Neural cell (in vitro differentiated cells): ENCODE measurements at regions not wholly inside any gene's neighbourhood (a gene's known extent, or its start where the extent isn't known, plus 50 kb on each side); places are given as distances from the start of the nearest gene placed in this dataset.

Experiments used
- H2AFZ ChIP-seq: fragments of 200-600, 300-800 bp; sonication (generic), shearing (Covaris generic); 2 replicates; pipeline ENCODE4 v1.6.0; 2014; ENCODE audit warnings: low read depth, mild to moderate bottlenecking, antibody characterized with exemption, low read length, moderate library complexity
- H3F3A ChIP-seq: fragments of 200-600 bp; shearing (Covaris generic); 2 replicates; pipeline ENCODE4 v1.6.1; 2016; ENCODE audit warnings: mild to moderate bottlenecking, moderate library complexity, mixed read lengths, antibody characterized with exemption, low read length; ENCODE audit not compliant: insufficient read depth, poor library complexity, severe bottlenecking
- H3K27ac ChIP-seq: fragments of 200-600, 300-800 bp; sonication (generic), shearing (Covaris generic); 2 replicates; pipeline ENCODE4 v1.5.1; 2014; ENCODE audit warnings: mild to moderate bottlenecking, low read length, moderate library complexity
- H3K27me3 ChIP-seq: fragments of 300-800, 200-600 bp; sonication (generic), shearing (Covaris generic); 2 replicates; pipeline ENCODE4 v1.6.0; 2014; ENCODE audit warnings: mild to moderate bottlenecking, low read depth, low read length, moderate library complexity; ENCODE audit not compliant: insufficient read depth
- H3K36me3 ChIP-seq: fragments of 300-800, 200-600 bp; sonication (generic), shearing (Covaris generic); 2 replicates; pipeline ENCODE4 v1.5.1; 2014; ENCODE audit warnings: mild to moderate bottlenecking, antibody characterized with exemption, low read length, moderate library complexity; ENCODE audit not compliant: insufficient read depth
- H3K4me2 ChIP-seq: fragments of 300-800, 200-600 bp; sonication (generic), shearing (Covaris generic); 2 replicates; pipeline ENCODE4 v1.6.0; 2014; ENCODE audit warnings: mild to moderate bottlenecking, low read length
- H3K4me3 ChIP-seq: fragments of 300-800, 200-600 bp; sonication (generic), shearing (Covaris generic); 2 replicates; pipeline ENCODE4 v1.5.1; 2014; ENCODE audit warnings: mild to moderate bottlenecking, low read length, moderate library complexity
- H3K79me2 ChIP-seq: fragments of 200-600 bp; shearing (Covaris generic); replicated peaks from 2 replicates; pipeline ENCODE4 v1.6.0; 2014; ENCODE audit warnings: mild to moderate bottlenecking, low read length, moderate library complexity; ENCODE audit not compliant: insufficient read depth
- H3K9ac ChIP-seq: fragments of 300-800, 200-600 bp; sonication (generic), shearing (Covaris generic); 2 replicates; pipeline ENCODE4 v1.6.1; 2016; ENCODE audit warnings: mild to moderate bottlenecking, low read length, mixed read lengths
- H3K9me2 ChIP-seq: fragments of 200-600 bp; shearing (Covaris generic); 2 replicates; pipeline ENCODE4 v1.6.1; 2016; ENCODE audit warnings: mild to moderate bottlenecking, low read length, mixed read lengths; ENCODE audit not compliant: insufficient read depth
- H3K9me3 ChIP-seq: fragments of 200-600, 300-800 bp; sonication (generic), shearing (Covaris generic); 2 replicates; pipeline ENCODE4 v1.6.1; 2016; ENCODE audit warnings: mild to moderate bottlenecking, mixed run types, low read length, moderate library complexity, mixed read lengths
- H4K20me1 ChIP-seq: fragments of 200-600 bp; shearing (Covaris generic); 2 replicates; pipeline ENCODE4 v1.6.1; 2016; ENCODE audit warnings: mild to moderate bottlenecking, mixed run types; ENCODE audit not compliant: insufficient read depth
- CTCF ChIP-seq: fragments of 450-650 bp; IDR thresholded peaks from 2 replicates; pipeline ENCODE4 v1.5.1; 2014; ENCODE audit warnings: antibody characterized with exemption, mild to moderate bottlenecking, moderate library complexity; ENCODE audit not compliant: poor library complexity, severe bottlenecking
- EP300 ChIP-seq: fragments of 450-650 bp; conservative IDR thresholded peaks from 2 replicates; pipeline ENCODE4 v1.6.1; 2014; ENCODE audit warnings: antibody characterized with exemption, mild to moderate bottlenecking, moderate library complexity; ENCODE audit not compliant: poor library complexity, severe bottlenecking
- EZH2 ChIP-seq: fragments of 200-600, 300-800 bp; shearing (Covaris generic), sonication (generic); IDR thresholded peaks from 2 replicates; pipeline ENCODE4 v1.6.1; 2014; ENCODE audit warnings: antibody characterized with exemption, low read length, borderline replicate concordance, mild to moderate bottlenecking; ENCODE audit not compliant: insufficient read depth, poor library complexity, severe bottlenecking
- MXI1 ChIP-seq: fragments of 450-650 bp; conservative IDR thresholded peaks from 2 replicates; pipeline ENCODE4 v1.6.1; 2014; ENCODE audit warnings: antibody characterized with exemption, mild to moderate bottlenecking; ENCODE audit not compliant: poor library complexity, severe bottlenecking
- POLR2AphosphoS5 ChIP-seq: IDR thresholded peaks from 2 replicates; pipeline ENCODE4 v1.6.1; 2012
- RAD21 ChIP-seq: fragments of 450-650 bp; conservative IDR thresholded peaks from 2 replicates; pipeline ENCODE4 v1.6.1; 2014; ENCODE audit warnings: antibody characterized with exemption, mild to moderate bottlenecking, moderate library complexity
- REST ChIP-seq: IDR thresholded peaks from 2 replicates; pipeline ENCODE4 v1.6.1; 2012; ENCODE audit warnings: borderline replicate concordance
- SMC3 ChIP-seq: fragments of 450-650 bp; conservative IDR thresholded peaks from 2 replicates; pipeline ENCODE4 v1.6.1; 2014; ENCODE audit warnings: antibody characterized with exemption, mild to moderate bottlenecking, moderate library complexity; ENCODE audit not compliant: poor library complexity
- TAF1 ChIP-seq: IDR thresholded peaks from 2 replicates; pipeline ENCODE4 v1.6.1; 2012; ENCODE audit warnings: low read depth

GRCh38 chr10:3475367-3475766 is 302.8 kb upstream of the PITRM1 start:
- no peaks in the 10 kb centered on the region for H3K9me3 ChIP-seq
- no peaks in the 10 kb centered on the region for H3F3A ChIP-seq

GRCh38 chr10:3474266-3474665 is 301.7 kb upstream of the PITRM1 start:
- no peaks in the 10 kb centered on the region for H3K9me3 ChIP-seq
- no peaks in the 10 kb centered on the region for H3K36me3 ChIP-seq
- no peaks in the 10 kb centered on the region for H3K79me2 ChIP-seq
- TF ChIP-seq EP300 (no peak), RAD21 (no peak), REST (no peak), EZH2 (no peak), TAF1 (no peak), POLR2AphosphoS5 (no peak), MXI1 (no peak), SMC3 (no peak), CTCF (no peak)
- no peaks in the 10 kb centered on the region for H3K27me3 ChIP-seq
- H3K9ac ChIP-seq = no peak overlapping the region
- no peaks in the 10 kb centered on the region for H3F3A ChIP-seq
- no peak overlapping the region for H3K4me2 ChIP-seq
- H4K20me1 ChIP-seq = no peaks in the 10 kb centered on the region
- H3K9me2 ChIP-seq = no peaks in the 10 kb centered on the region
- no peak overlapping the region for H3K4me3 ChIP-seq
- no peak overlapping the region for H2AFZ ChIP-seq
- H3K27ac ChIP-seq = no peak overlapping the region

More at GRCh38 chr10:3475367-3475766, 302.8 kb upstream of the PITRM1 start:
- Histone ChIP-seq H4K20me1 (no peaks in the 10 kb centered on the region), H3K27ac (no peak overlapping the region), H3K9me2 (no peaks in the 10 kb centered on the region), H3K4me2 (no peak overlapping the region), H3K79me2 (no peaks in the 10 kb centered on the region), H3K27me3 (no peaks in the 10 kb centered on the region), H3K4me3 (no peak overlapping the region), H2AFZ (no peak overlapping the region), H3K36me3 (no peaks in the 10 kb centered on the region), H3K9ac (no peak overlapping the region)
- TF ChIP-seq SMC3 = no peak
- TF ChIP-seq RAD21 = no peak
- TF ChIP-seq CTCF = no peak
- TF ChIP-seq MXI1 = no peak
- no peak for TF ChIP-seq EP300
- no peak for TF ChIP-seq TAF1
- TF ChIP-seq EZH2 = no peak
